H9 (cell line): ENCODE measurements at regions not wholly inside any gene's neighbourhood (a gene's known extent, or its start where the extent isn't known, plus 50 kb on each side); places are given as distances from the start of the nearest gene placed in this dataset.

Experiments
- DNase-seq: peaks from one replicate; pipeline ENCODE4 v3.0.0-alpha.2; 2017
- H2AFZ ChIP-seq: one replicate; pipeline ENCODE4 v1.6.1; 2013; ENCODE audit warnings: mild to moderate bottlenecking, low read length, control low read depth, moderate library complexity
- H2AK5ac ChIP-seq: 2 replicates; pipeline ENCODE4 v1.6.1; 2013; ENCODE audit warnings: low read length, control low read depth, mixed read lengths; ENCODE audit not compliant: insufficient read length
- H2BK120ac ChIP-seq: one replicate; pipeline ENCODE4 v1.6.1; 2013; ENCODE audit warnings: low read depth, mild to moderate bottlenecking, low read length, control low read depth, inconsistent platforms; ENCODE audit not compliant: poor library complexity, severe bottlenecking
- H2BK12ac ChIP-seq: 2 replicates; pipeline ENCODE4 v1.6.1; 2013; ENCODE audit warnings: low read length, control low read depth, mixed read lengths, low read depth; ENCODE audit not compliant: insufficient read length
- H2BK15ac ChIP-seq: 2 replicates; pipeline ENCODE4 v1.6.1; 2013; ENCODE audit warnings: low read depth, low read length, control low read depth
- H2BK20ac ChIP-seq: one replicate; pipeline ENCODE4 v1.6.1; 2013; ENCODE audit warnings: low read depth, mild to moderate bottlenecking, low read length, control low read depth, inconsistent platforms; ENCODE audit not compliant: poor library complexity, severe bottlenecking
- H2BK5ac ChIP-seq: 2 replicates; pipeline ENCODE4 v1.6.1; 2013; ENCODE audit warnings: low read length, control low read depth, mixed read lengths; ENCODE audit not compliant: insufficient read length
- H3K14ac ChIP-seq: 2 replicates; pipeline ENCODE4 v1.6.1; 2013; ENCODE audit warnings: low read length, control low read depth; ENCODE audit not compliant: insufficient read depth
- H3K18ac ChIP-seq: 2 replicates; pipeline ENCODE4 v1.6.1; 2013; ENCODE audit warnings: low read depth, mild to moderate bottlenecking, mixed read lengths, low read length, control low read depth; ENCODE audit not compliant: insufficient read length
- H3K23ac ChIP-seq: 2 replicates; pipeline ENCODE4 v1.6.1; 2013; ENCODE audit warnings: low read length, control low read depth, mixed read lengths, low read depth; ENCODE audit not compliant: insufficient read length
- H3K23me2 ChIP-seq: 2 replicates; pipeline ENCODE4 v1.6.1; 2013; ENCODE audit warnings: low read depth, mild to moderate bottlenecking, mixed read lengths, low read length, control low read depth; ENCODE audit not compliant: insufficient read length, poor library complexity, severe bottlenecking
- H3K27ac ChIP-seq: 2 replicates; pipeline ENCODE4 v1.5.1; 2013; ENCODE audit warnings: low read length, control low read depth, mixed read lengths, low read depth; ENCODE audit not compliant: insufficient read length
- H3K27me3 ChIP-seq: 2 replicates; pipeline ENCODE4 v1.6.1; 2013; ENCODE audit warnings: low read length, control low read depth, inconsistent platforms; ENCODE audit not compliant: insufficient read depth
- H3K4ac ChIP-seq: 2 replicates; pipeline ENCODE4 v1.6.1; 2013; ENCODE audit warnings: low read depth, mild to moderate bottlenecking, control low read depth, inconsistent platforms, low read length, moderate library complexity
- H3K4me1 ChIP-seq: 2 replicates; pipeline ENCODE4 v1.6.1; 2013; ENCODE audit warnings: low read length, control low read depth, inconsistent platforms; ENCODE audit not compliant: insufficient read depth
- H3K4me2 ChIP-seq: 2 replicates; pipeline ENCODE4 v1.6.1; 2013; ENCODE audit warnings: low read length, control low read depth, mixed read lengths; ENCODE audit not compliant: insufficient read length, insufficient read depth
- H3K56ac ChIP-seq: 2 replicates; pipeline ENCODE4 v1.6.1; 2013; ENCODE audit warnings: low read depth, mild to moderate bottlenecking, mixed read lengths, low read length, control low read depth; ENCODE audit not compliant: insufficient read length
- H3K79me1 ChIP-seq: 2 replicates; pipeline ENCODE4 v1.6.1; 2013; ENCODE audit warnings: low read depth, mild to moderate bottlenecking, moderate library complexity, low read length, control low read depth, inconsistent platforms; ENCODE audit not compliant: insufficient read depth, poor library complexity, severe bottlenecking
- H3K79me2 ChIP-seq: 2 replicates; pipeline ENCODE4 v1.6.1; 2013; ENCODE audit warnings: low read length, control low read depth, inconsistent platforms; ENCODE audit not compliant: insufficient read depth
- H3K9ac ChIP-seq: 2 replicates; pipeline ENCODE4 v1.6.1; 2013; ENCODE audit warnings: low read length, control low read depth, mixed read lengths; ENCODE audit not compliant: insufficient read length; ENCODE audit errors: extremely low read depth
- H3K9me3 ChIP-seq: one replicate; pipeline ENCODE4 v1.6.1; 2013; ENCODE audit warnings: low read depth, low read length, inconsistent platforms; ENCODE audit not compliant: control insufficient read depth
- H3T11ph ChIP-seq: one replicate; pipeline ENCODE4 v1.6.1; 2013; ENCODE audit warnings: mild to moderate bottlenecking, low read length, control low read depth, inconsistent platforms
- H4K20me1 ChIP-seq: one replicate; pipeline ENCODE4 v1.6.1; 2013; ENCODE audit not compliant: control insufficient read depth, insufficient read length, insufficient read depth
- H4K5ac ChIP-seq: 2 replicates; pipeline ENCODE4 v1.6.1; 2013; ENCODE audit warnings: low read depth, mild to moderate bottlenecking, mixed read lengths, low read length, control low read depth; ENCODE audit not compliant: insufficient read length
- H4K8ac ChIP-seq: replicated peaks from 2 replicates; pipeline ENCODE4 v1.6.1; 2013; ENCODE audit warnings: low read length, control low read depth, mixed read lengths, low read depth; ENCODE audit not compliant: insufficient read length
- H4K91ac ChIP-seq: 2 replicates; pipeline ENCODE4 v1.6.1; 2013; ENCODE audit warnings: low read depth, mild to moderate bottlenecking, moderate library complexity, mixed read lengths, low read length, control low read depth; ENCODE audit not compliant: insufficient read length
- H3K27ac Mint-ChIP-seq, 3 experiments: 2 replicates in 2 of 3; 3 replicates in 1 of 3; pipeline ENCODE4 v1.8.0; 2020 to 2021; ENCODE audit warnings: mixed read lengths in 3 of 3, mild to moderate bottlenecking in 1 of 3, moderate library complexity in 1 of 3
- H3K27me3 Mint-ChIP-seq: 2 replicates; pipeline ENCODE4 v1.8.0; 2021; ENCODE audit warnings: low read depth, mild to moderate bottlenecking, moderate library complexity, mixed read lengths
- H3K36me3 Mint-ChIP-seq, 3 experiments: 2 replicates in 2 of 3; 3 replicates in 1 of 3; pipeline ENCODE4 v1.8.0; 2020 to 2021; ENCODE audit warnings: low read depth in 3 of 3, mixed read lengths in 3 of 3; ENCODE audit not compliant: insufficient read depth in 1 of 3
- H3K4me1 Mint-ChIP-seq, 2 experiments: 2 replicates each; pipeline ENCODE4 v1.8.0; 2020; ENCODE audit warnings: mixed read lengths in 2 of 2
- H3K4me3 Mint-ChIP-seq, 2 experiments: 2 replicates in 1 of 2; 3 replicates in 1 of 2; pipeline ENCODE4 v1.8.0; 2020 to 2021; ENCODE audit warnings: mild to moderate bottlenecking in 2 of 2, mixed read lengths in 2 of 2, moderate library complexity in 1 of 2
- H3K9me3 Mint-ChIP-seq, 2 experiments: 2 replicates in 1 of 2; 3 replicates in 1 of 2; pipeline ENCODE4 v1.8.0; 2020; ENCODE audit warnings: mild to moderate bottlenecking in 2 of 2, mixed read lengths in 2 of 2, moderate library complexity in 1 of 2
- WGBS: extraction: QIAGEN DNeasy Blood & Tissue Kit; methylation state at CpG from one replicate; pipeline ENCODE4 v1.1.7; 2013; ENCODE audit warnings: missing lambda C conversion rate, low lambda C conversion rate, mixed read lengths; ENCODE audit not compliant: insufficient read length; ENCODE audit errors: extremely low coverage; 5-methylcytosine and 5-hydroxymethylcytosine counted together
- TF ChIP-seq, protein P1 (sequence below): fragments of 200-600 bp; sonication (generic); conservative IDR thresholded peaks from 3 replicates; pipeline ENCODE4 v1.8.0; 2021; ENCODE audit warnings: antibody characterized with exemption, mild to moderate bottlenecking

DNA sequence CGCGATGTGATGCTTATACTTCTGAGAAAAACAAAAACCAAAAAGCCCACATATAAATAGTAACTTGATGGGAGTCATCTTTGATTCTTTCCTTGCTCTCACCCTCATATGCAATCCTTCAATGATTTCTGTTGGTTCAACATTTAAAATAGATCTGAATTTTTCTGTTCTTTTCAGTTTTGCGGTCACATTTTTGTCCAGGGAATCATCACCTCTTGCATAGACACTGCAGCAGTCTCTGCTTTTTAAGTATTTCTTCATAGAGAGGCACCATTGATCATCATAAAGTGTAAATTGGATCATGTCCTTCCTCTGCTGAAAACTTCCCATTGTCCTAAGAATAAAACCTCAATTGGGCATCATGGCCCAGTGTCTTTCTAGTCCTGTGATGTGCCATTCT, 81.1 kb upstream of the SLC4A4 start:
- Histone ChIP-seq H3K79me1 (no peaks in the 10 kb centered on the region), H3K23me2 (no peaks in the 10 kb centered on the region), H4K20me1 (no peaks in the 10 kb centered on the region), H3T11ph (no peak overlapping the region), H3K4me2 (no peak overlapping the region), H3K9ac (no peak overlapping the region), H3K27me3 (no peaks in the 10 kb centered on the region), H3K9me3 (no peaks in the 10 kb centered on the region), H3K18ac (no peak overlapping the region), H2BK20ac (no peak overlapping the region), H3K56ac (no peak overlapping the region), H3K23ac (no peak overlapping the region), H4K5ac (no peak overlapping the region), H3K14ac (no peak overlapping the region), H2BK15ac (no peak overlapping the region), H2BK5ac (no peak overlapping the region), H3K79me2 (no peaks in the 10 kb centered on the region), H3K4me1 (peaks cover 5% of the 10 kb centered on the region; the same call in 1 of the 2 replicates), H4K8ac (no peak overlapping the region), H4K91ac (no peak overlapping the region), H2AFZ (no peak overlapping the region), H2AK5ac (no peak overlapping the region), H2BK120ac (no peak overlapping the region), H3K4ac (no peak overlapping the region), H2BK12ac (no peak overlapping the region), H3K27ac (no peak overlapping the region)
- H3K9me3 Mint-ChIP-seq = no peaks in the 10 kb centered on the region
- H3K4me3 Mint-ChIP-seq = no peak overlapping the region
- H3K27me3 Mint-ChIP-seq = no peaks in the 10 kb centered on the region
- no peak for DNase-seq
- WGBS = no CpG with 5 or more reads among the region's 3 CpGs
- TF ChIP-seq, protein P1, sequence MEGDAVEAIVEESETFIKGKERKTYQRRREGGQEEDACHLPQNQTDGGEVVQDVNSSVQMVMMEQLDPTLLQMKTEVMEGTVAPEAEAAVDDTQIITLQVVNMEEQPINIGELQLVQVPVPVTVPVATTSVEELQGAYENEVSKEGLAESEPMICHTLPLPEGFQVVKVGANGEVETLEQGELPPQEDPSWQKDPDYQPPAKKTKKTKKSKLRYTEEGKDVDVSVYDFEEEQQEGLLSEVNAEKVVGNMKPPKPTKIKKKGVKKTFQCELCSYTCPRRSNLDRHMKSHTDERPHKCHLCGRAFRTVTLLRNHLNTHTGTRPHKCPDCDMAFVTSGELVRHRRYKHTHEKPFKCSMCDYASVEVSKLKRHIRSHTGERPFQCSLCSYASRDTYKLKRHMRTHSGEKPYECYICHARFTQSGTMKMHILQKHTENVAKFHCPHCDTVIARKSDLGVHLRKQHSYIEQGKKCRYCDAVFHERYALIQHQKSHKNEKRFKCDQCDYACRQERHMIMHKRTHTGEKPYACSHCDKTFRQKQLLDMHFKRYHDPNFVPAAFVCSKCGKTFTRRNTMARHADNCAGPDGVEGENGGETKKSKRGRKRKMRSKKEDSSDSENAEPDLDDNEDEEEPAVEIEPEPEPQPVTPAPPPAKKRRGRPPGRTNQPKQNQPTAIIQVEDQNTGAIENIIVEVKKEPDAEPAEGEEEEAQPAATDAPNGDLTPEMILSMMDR = no peak
- no peaks in the 10 kb centered on the region for H3K36me3 Mint-ChIP-seq
- no peak overlapping the region for H3K27ac Mint-ChIP-seq
- peaks cover 0 to 8% of the 10 kb centered on the region in 2 experiments; a peak in 2 of 4 replicates for H3K4me1 Mint-ChIP-seq
